ENCODE measurements at regions not wholly inside any gene's neighbourhood (a gene's known extent, or its start where the extent isn't known, plus 50 kb on each side); places are given as distances from the start of the nearest gene placed in this dataset.

- Histone ChIP-seq H3K27me3 (no peaks in the 10 kb centered on the region), H3K9me3 (no peaks in the 10 kb centered on the region), H3K4me3 (no peak overlapping the region), H3K36me3 (no peaks in the 10 kb centered on the region), H3K9ac (ENCODE audit: low read depth in 2 of 2, low read length in 2 of 2) (no peak overlapping the region), H3K4me1 (no peaks in the 10 kb centered on the region), H3K27ac (no peak overlapping the region)
- intact Hi-C loops (cut with DNase I): no loop called here
- DNase-seq: no peak
- TF ChIP-seq CTCF (IDR thresholded peaks at IDR 0.05): no peak
Observed at GRCh38 chr18:25416374-25416773, 64.4 kb upstream of the ZNF521 start.

- Histone ChIP-seq H3K9me3 (no peaks in the 10 kb centered on the region), H3K4me1 (no peaks in the 10 kb centered on the region), H3K36me3 (no peaks in the 10 kb centered on the region), H3K27me3 (no peaks in the 10 kb centered on the region), H3K9ac (ENCODE audit: low read depth in 2 of 2, low read length in 2 of 2) (no peak overlapping the region), H3K27ac (no peak overlapping the region), H3K4me3 (no peak overlapping the region)
- intact Hi-C loops (cut with DNase I): no loop called here
- TF ChIP-seq CTCF (IDR thresholded peaks at IDR 0.05): no peak
- no peak for DNase-seq
Observed at GRCh38 chr18:25409971-25410370, 58.0 kb upstream of the ZNF521 start.

GRCh38 chr18:25408293-25408692, 56.3 kb upstream of the ZNF521 start:
- H3K27ac ChIP-seq: no peak overlapping the region
- no peak overlapping the region for H3K4me3 ChIP-seq
- no peak for DNase-seq
- intact Hi-C loops (cut with DNase I): no loop called here
- H3K9me3 ChIP-seq: no peaks in the 10 kb centered on the region
- H3K4me1 ChIP-seq: no peaks in the 10 kb centered on the region
- no peaks in the 10 kb centered on the region for H3K36me3 ChIP-seq
- no peak for TF ChIP-seq CTCF (IDR thresholded peaks at IDR 0.05)
- no peak overlapping the region for H3K9ac ChIP-seq (ENCODE audit: low read depth in 2 of 2, low read length in 2 of 2)
- H3K27me3 ChIP-seq: no peaks in the 10 kb centered on the region

Data from colonic mucosa (tissue), 4 donors.